ENCODE measurements at regions not wholly inside any gene's neighbourhood (a gene's known extent, or its start where the extent isn't known, plus 50 kb on each side); places are given as distances from the start of the nearest gene placed in this dataset.

GRCh38 chr19:34596989-34597388, 80.0 kb downstream of the SCGB2B2 start:
- TF ChIP-seq, protein P1, sequence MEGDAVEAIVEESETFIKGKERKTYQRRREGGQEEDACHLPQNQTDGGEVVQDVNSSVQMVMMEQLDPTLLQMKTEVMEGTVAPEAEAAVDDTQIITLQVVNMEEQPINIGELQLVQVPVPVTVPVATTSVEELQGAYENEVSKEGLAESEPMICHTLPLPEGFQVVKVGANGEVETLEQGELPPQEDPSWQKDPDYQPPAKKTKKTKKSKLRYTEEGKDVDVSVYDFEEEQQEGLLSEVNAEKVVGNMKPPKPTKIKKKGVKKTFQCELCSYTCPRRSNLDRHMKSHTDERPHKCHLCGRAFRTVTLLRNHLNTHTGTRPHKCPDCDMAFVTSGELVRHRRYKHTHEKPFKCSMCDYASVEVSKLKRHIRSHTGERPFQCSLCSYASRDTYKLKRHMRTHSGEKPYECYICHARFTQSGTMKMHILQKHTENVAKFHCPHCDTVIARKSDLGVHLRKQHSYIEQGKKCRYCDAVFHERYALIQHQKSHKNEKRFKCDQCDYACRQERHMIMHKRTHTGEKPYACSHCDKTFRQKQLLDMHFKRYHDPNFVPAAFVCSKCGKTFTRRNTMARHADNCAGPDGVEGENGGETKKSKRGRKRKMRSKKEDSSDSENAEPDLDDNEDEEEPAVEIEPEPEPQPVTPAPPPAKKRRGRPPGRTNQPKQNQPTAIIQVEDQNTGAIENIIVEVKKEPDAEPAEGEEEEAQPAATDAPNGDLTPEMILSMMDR (conservative IDR thresholded peaks at IDR 0.05; ENCODE audit: low read depth, low read length) = no peak
- H3K4me3 ChIP-seq (ENCODE audit: low read depth, low read length) = no peak overlapping the region
- DNase-seq (ENCODE audit: low read depth) = no peak

DNA sequence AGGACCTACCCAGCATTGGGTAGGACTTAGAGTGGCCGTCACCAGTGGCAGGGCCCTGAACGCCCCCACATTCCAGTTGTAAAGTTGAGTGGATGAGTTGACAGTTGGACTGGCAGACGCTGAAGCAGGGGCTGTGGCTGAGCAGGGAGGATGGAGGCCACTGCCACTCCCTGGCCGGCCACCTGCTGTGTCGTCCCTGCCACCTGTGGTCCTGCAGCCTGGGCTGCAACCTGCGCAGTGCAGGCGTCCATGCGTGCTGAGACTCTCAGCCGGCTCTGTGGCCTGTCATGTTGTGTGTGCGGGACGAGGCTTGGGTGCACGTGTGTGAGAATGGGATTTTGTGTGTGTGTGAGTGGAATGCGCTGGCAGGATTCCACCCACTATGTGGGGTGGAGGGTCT, 80.8 kb downstream of the SCGB2B2 start:
- TF ChIP-seq, protein P1 (conservative IDR thresholded peaks at IDR 0.05; ENCODE audit: low read depth, low read length) = no peak
- DNase-seq (ENCODE audit: low read depth) = no peak
- H3K4me3 ChIP-seq (ENCODE audit: low read depth, low read length) = no peak overlapping the region

- DNase-seq (ENCODE audit: low read depth) = no peak
- TF ChIP-seq, protein P1 (conservative IDR thresholded peaks at IDR 0.05; ENCODE audit: low read depth, low read length) = no peak
- no peak overlapping the region for H3K4me3 ChIP-seq (ENCODE audit: low read depth, low read length)
These were observed 81.3 kb downstream of the SCGB2B2 start for GRCh38 chr19:34595683-34596082.

GRCh38 chr19:34590228-34590627, 86.7 kb downstream of the SCGB2B2 start:
- TF ChIP-seq, protein P1 (conservative IDR thresholded peaks at IDR 0.05; ENCODE audit: low read depth, low read length) = no peak
- no peak for DNase-seq (ENCODE audit: low read depth)

GRCh38 chr19:34589730-34590129, 87.2 kb downstream of the SCGB2B2 start:
- no peak overlapping the region for H3K4me3 ChIP-seq (ENCODE audit: low read depth, low read length)
- no peak for DNase-seq (ENCODE audit: low read depth)
- TF ChIP-seq, protein P1 (conservative IDR thresholded peaks at IDR 0.05; ENCODE audit: low read depth, low read length) = no peak

More at GRCh38 chr19:34590228-34590627, 86.7 kb downstream of the SCGB2B2 start:
- no peak overlapping the region for H3K4me3 ChIP-seq (ENCODE audit: low read depth, low read length)

DNA sequence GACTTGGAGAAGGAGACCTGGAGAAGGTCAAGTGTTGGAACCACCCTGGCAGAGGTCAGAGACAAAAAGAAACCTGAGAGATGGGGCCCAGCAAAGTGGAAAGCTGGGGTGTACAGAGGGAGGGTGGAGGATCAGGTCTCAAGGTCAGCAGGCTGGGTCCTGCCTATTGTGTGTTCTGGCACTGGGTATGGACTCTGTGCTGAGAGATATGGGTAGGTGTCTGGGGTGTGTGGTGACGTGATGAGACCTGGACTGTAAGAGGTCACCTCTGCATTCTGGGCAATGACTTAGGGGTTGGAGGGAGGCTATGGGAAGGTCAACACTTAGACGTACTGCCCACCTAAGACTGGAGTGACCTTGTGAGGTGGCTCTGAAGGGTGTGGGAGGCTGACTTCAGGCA, 88.1 kb downstream of the SCGB2B2 start:
- DNase-seq (ENCODE audit: low read depth) = no peak
- H3K4me3 ChIP-seq (ENCODE audit: low read depth, low read length) = no peak overlapping the region
- TF ChIP-seq, protein P1 (conservative IDR thresholded peaks at IDR 0.05; ENCODE audit: low read depth, low read length) = no peak

GRCh38 chr19:34588249-34588648, 88.7 kb downstream of the SCGB2B2 start:
- TF ChIP-seq, protein P1 (conservative IDR thresholded peaks at IDR 0.05; ENCODE audit: low read depth, low read length) = no peak
- H3K4me3 ChIP-seq (ENCODE audit: low read depth, low read length) = no peak overlapping the region
- no peak for DNase-seq (ENCODE audit: low read depth)

Data from choroid plexus epithelial cell (primary cell).